ENCODE measurements at regions not wholly inside any gene's neighbourhood (a gene's known extent, or its start where the extent isn't known, plus 50 kb on each side); places are given as distances from the start of the nearest gene placed in this dataset.

DNA sequence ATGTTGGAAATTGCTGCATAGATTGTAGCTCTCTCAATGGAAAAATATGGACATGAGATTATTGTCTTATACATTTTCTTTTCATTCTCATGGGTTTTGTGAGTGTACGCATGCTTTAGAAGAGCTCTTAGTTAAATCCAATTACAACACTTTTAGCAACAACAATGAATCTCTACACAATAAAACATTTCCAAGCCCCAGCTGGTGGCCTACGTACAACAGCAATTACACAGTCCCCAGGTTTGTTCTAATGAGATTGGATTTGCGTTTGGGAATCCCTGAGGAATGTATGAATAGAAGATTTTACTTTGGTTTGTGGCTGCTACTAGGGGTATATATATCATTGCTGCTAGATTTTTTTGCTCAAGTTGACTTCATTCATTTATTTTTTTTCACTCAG is 98.6 kb downstream of the FHDC1 start:
- no peak for DNase-seq

DNA sequence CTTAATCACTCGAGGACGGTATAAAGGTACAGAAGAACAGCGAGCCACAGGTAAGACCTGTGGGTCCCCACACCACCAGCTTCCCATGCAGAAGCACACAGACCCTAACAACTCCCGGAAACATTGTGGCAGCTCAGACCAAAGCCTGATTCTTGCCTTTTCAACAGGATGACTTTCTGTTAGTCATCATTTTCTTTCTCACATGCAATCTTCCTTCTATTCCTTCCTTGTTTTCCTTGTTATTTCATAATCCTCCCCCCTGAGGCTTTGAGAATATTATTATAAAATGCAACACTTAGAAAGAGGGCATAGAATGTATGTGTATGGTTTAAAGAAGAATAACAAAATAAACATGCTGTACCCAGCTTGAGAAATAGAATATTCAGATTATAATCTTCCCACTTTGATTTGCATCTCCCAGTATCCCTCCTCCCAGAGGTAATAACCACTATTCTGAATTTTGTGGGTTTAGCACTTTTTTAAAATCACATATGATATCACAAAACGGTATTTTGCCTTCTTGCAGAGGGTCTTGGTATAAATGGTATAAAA is 100.9 kb downstream of the FHDC1 start:
- DNase-seq = no peak

DNA sequence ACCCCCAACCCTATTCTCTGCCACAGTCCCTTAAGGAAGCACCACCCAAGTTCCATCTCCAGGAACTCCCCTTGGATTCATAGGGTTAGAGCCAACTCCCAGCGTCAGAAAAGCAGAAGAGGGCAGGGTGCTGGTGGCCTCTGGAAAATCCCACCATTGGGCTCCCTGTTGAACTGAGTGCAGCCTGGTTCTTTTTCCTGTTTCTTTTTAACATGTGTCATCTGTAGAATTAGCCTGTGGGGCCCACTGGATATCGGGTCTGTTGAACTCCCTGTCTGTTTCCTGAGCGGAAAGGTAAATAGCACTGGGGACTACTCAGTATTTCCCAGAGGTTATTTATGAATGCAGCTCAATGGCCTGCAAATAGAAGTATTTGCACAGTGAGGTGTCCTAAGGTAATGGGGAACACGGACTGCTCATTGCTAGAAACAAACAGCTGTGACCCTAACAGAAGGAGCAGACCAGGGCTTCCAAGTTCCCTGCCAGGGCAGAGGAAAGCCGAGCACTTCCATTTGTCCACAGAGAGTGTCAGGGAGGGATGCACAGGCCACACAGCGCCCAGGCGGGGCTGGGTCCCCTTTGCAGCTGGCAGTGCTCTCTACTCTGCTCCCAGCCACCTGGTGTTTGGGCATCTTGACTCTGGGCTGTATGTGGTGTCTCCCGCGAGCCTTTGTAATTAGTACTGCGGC is 102.6 kb downstream of the FHDC1 start:
- no peak for DNase-seq

DNA sequence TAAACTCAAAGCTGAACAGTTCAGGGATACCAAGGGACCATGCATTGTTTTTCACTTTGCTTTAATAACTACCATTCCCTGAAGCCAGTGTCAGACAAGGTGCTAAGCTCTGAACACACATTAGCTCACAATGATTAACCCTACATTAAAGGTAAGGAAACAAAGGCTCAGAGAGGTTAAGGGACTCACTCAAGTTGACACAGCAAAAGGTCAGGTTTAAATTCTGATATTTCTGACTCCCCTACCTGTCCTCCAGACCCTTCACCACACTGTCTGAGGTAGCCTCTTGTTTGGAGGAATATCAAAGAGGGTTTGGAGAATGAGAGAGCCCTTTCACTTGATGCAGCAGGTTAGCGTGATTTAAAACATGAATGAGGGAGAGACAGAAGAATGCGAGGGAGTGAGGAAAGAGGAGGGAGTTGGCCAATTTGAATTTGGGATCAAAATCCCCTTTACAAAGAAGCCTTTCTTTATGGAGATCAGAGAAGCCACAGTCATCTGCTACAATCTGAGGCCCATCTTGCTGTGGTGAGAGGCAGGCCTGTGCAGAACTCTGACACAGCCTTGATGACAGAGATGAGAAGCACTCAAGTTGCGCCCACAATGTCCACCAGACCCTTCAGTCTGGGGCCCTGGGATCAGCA is 103.5 kb downstream of the FHDC1 start:
- no peak for DNase-seq

DNA sequence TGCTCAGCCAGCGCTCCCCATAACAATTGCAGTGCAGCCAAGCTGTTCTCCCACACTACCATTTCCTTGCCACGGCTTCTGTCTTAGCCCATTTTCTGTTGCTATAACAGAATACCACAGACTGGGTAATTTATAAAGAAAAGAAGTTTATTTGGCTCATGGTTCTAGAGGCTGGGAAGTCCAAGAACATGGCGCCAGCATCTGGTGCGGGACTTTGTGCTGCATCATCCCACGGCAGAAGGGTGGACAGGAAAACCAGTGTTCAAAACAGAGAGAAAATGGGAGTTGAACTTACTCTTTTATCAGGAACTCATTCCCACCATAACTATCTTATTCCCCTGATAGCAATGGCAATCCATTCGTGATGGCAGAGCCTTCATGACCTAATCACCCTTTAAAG is 104.6 kb downstream of the FHDC1 start:
- DNase-seq = no peak

GRCh38 chr4:153044036-153044435 is 107.9 kb downstream of the FHDC1 start:
- no peak for DNase-seq

DNA sequence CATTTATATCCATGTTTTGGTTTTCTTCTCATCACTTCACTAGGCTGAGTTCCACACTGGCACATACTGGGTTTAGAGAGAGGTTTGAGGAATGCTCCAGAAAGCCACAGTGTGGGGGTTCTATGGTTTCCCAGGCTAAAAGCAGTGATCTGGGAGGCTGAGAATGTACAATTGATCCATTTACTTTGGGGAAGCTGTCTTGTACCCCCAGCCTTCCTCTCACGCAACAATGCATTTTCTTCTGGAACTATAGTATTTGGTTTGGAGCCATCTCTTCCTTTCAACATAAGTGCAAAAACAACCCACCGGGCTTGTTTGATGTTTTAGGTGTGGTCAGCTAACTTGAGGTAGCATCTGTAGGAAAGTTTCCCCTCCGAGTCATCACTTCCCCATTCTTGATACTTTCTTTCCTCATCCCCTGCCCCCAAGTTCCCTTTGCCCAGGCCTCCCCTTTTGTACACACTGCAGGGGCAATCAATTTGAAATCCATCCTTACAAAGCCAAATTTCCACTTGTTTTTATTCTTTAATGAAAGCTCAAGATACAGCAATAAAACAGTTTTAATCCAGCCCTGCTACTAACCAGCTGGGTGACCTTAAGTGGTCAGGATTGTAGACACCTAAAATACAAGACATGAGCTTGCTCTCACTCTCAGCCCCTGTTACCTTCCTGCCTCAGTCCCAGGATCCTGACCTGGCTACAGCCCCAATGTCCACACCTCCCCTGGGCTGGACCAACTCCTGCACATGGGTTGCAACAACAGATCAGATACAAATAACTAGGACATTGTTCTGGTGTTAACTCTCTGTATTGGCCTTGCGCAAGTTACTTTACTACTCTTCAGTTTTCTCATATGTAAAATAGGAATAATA is 109.2 kb downstream of the FHDC1 start:
- DNase-seq = peak; percentile 7

DNA sequence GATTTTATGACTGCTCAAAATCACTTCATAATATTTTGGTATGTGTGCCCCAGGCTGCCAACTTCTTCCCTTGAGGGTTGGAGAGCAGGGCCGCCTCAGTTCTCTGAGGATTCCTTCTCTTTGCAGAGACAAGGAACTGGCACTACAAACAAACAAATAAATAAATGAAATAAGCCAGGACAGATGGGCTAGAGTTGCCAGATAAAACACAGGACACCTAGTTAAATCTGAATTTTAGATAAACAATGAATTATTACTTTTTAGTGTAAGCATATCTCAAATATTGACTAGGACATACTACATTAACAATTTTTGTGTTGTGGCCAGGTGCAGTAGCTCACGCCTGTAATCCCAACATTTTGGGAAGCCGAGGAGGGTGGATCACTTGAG is 122.5 kb downstream of the FHDC1 start:
- DNase-seq = no peak

- DNase-seq = no peak
Measured at GRCh38 chr4:153060196-153060595, 124.1 kb downstream of the FHDC1 start.

DNA sequence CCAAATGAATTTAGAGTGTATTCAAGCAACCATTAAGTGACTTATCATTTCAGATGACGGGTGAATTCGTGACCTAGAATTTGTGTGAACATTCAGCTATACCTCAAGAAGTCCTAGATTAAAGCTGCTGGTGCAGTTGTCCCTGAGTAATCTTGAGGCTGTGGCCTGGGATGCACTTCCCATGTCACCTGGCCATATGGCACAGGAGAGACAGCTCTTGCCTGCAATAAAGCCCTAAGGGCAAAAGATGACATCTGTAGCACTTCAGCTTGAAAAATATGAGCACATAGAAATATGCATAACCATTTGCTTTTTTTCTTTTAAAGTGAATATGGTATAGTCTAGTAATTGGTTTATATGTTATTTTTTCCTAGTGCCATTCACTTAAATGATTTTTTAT is 125.8 kb downstream of the FHDC1 start:
- DNase-seq = no peak

DNA sequence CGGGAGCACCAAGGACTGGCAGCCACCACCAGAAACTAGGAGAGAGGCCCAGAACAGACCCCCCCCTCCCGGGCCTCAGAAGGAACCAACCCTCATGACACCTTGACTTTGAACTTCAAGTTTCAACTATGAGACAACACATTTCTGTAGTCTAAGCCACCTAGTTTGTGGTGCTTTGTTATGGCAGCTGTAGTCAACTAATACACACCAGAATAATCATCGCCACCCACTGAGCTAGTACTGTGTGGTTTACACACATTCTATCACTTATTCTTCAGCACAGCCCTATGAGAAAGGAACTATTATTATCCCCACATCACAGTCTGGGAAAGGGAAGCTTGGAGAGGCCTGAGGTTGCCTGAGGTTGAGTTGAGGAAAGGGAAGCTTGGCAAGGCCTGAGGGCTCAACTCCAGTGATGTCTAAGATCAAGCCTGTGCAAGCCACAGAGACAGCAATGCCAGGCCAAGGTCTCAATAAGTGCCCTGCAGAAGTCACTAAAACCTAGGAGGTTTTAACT is 126.6 kb downstream of the FHDC1 start:
- DNase-seq = no peak

DNA sequence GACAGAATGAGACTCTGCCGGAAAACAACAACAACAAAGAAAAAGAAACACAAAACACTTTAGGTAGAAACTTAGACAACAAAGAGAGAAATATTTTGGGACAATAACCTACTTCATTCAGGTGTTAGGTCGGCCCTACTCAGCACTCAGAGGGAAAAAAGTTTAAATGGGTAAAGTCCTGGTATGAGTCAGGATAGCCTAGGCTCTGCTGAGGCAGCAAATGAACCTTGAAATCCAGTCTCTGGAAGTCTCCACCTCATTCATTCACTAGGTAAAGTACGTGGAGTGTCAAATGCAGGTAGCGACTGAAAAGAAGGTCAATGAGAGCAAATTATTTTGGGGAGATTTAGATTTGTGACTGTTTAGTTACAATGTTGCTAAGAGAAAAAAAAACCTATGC is 127.4 kb downstream of the FHDC1 start:
- DNase-seq = no peak

DNA sequence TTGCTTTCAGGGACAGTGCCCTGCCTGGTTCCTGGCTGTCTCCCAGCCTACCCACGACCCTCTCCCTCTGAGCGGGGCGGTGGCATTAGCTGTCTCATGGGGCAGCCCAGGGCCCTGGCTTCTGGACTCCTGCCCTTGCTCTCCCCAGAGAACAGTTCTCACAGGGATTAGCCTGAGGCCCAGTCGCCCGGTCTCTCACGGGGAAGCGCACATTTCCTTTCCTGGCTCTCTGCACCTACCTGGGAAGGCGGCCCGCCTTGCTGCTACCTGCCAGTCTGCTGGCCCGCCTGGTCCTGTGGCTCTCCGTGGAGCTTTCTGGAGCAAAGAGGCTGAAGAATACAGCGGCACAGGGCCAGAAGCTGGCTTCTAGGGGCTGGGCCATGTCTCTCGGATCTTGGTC is 128.4 kb downstream of the FHDC1 start:
- no peak for DNase-seq

DNA sequence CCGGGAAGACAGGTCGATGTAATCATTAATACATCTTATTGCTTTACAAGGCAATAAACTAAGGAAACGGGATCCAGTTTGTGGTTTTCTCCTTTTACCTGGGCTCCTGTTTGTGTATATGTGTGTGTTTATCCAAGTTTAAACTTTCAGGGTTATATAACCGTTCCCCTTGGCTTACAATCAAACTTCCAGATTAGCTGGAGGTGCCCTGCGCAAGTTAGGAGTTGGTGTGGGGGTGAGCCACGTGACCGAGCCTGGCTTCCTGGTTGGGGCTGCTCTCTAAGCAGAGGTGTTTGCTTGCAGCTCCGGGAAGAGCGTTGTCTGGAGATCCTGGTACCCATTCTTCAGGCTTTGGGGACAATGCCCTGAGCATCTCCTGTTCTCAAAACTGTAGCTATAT is 129.2 kb downstream of the FHDC1 start:
- DNase-seq = no peak

GRCh38 chr4:153067376-153067775 is 131.3 kb downstream of the FHDC1 start:
- no peak for DNase-seq

DNA sequence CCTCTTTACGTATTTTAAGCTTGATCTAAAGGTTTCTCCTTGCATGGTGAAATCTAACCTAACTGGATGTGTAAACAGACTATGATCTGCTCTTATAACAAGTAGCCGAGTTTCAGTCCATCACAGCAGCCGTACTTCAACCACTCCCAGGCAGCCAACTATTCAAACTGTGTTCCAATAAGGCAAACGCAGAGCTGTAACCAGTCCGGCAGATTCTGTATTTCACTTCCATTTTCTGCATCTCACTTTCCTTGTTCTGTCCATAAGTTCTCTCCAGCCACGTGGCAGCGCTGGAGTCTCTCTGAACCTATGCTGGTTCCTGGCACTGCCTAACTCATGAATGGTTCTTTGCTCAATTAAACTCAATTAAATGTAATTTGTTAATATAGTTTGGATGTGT is 132.6 kb downstream of the FHDC1 start:
- DNase-seq = no peak

GRCh38 chr4:153071958-153072598 is 132.2 kb upstream of the TRIM2 start:
- no peak for DNase-seq

DNA sequence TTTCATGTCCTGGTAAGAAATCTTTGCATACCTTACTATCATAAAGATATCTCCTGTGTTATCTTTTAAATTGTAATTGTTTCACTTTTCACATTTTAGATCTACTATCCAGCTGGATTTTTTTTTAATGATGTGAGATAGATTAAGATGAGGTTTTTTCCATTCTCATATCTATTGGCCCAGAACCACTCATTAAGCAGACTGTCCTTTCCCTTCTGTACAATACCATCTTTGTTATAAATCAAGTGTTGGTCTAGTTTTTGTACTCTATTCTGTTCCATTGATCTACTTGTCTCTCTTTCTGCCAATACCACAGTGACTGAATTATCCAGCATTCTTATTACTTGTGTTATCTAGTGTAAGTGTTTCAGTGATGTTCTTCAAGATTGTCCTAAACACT is 131.6 kb upstream of the TRIM2 start:
- DNase-seq = no peak

- DNase-seq = no peak
Measured at GRCh38 chr4:153074486-153074885, 129.8 kb upstream of the TRIM2 start.

- no peak for DNase-seq
Measured at GRCh38 chr4:153074936-153075630, 129.2 kb upstream of the TRIM2 start.

DNA sequence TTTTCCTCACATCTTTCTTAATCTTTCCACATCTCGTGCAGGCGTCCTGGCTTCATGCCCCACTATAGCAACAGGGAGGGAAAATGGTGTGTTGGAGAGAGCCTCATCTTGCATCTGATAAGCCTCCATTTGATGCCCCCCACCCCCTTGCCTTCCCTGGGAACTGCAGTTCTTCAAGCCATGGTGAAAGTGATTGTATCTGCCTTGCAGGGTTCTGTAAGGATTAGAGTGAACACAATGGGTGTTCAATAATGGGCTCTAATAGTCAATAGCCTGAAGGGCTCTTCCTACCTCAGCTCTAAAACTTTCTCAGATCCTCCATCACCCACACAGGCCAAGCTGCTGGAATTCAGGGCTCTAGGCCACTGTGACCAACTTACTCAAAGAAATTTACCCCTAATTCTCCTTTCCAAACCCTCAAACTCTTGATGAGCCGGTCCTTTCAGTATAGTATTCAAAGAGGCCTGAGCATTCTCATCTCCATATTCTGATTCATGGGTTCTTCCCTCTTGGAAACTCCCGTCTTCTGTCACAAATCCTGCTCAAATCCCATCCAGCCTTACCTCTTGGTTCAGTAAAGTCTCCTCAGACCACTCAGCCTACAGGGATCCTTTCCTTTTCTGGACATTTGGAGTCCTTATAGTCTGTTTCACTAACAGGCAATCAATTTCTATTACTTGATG is 128.3 kb upstream of the TRIM2 start:
- no peak for DNase-seq

- DNase-seq = no peak
Measured at GRCh38 chr4:153076861-153077260, 127.4 kb upstream of the TRIM2 start.

All from CD4-positive, alpha-beta T cell treated with Interferon gamma for 1 hour (primary cell).